CD14-positive monocyte (primary cell): ENCODE measurements at regions not wholly inside any gene's neighbourhood (a gene's known extent, or its start where the extent isn't known, plus 50 kb on each side); places are given as distances from the start of the nearest gene placed in this dataset.

Experiments used
- DNase-seq, 3 donors: peaks; one replicate each; pipeline ENCODE4 v3.0.0-alpha.2; 2011 to 2022
- H2AFZ ChIP-seq: 2 replicates; pipeline ENCODE4 v1.6.0; 2012; ENCODE audit warnings: mild to moderate bottlenecking, low read depth, low read length, inconsistent platforms; ENCODE audit not compliant: insufficient read depth, poor library complexity, severe bottlenecking
- H3K27ac ChIP-seq, 2 donors: 1 replicate in 1 of 2; 2 replicates in 1 of 2; pipeline ENCODE4 v1.5.1; 2012 to 2013; ENCODE audit warnings: low read length in 2 of 2, control low read depth in 1 of 2, inconsistent platforms in 1 of 2, low read depth in 1 of 2, mild to moderate bottlenecking in 1 of 2
- H3K27me3 ChIP-seq, 2 donors: one replicate each; pipeline versions ENCODE4 v1.6.0 to v1.6.1; 2011 to 2013; ENCODE audit warnings: low read length in 2 of 2; ENCODE audit not compliant: control insufficient read depth in 2 of 2, insufficient read depth in 2 of 2
- H3K36me3 ChIP-seq, 2 donors: replicated peaks in 1 of 2; 1 replicate in 1 of 2; 2 replicates in 1 of 2; pipeline versions ENCODE4 v1.5.1 to v1.6.1; 2012 to 2013; ENCODE audit warnings: low read length in 2 of 2, control low read depth in 1 of 2, inconsistent platforms in 1 of 2, mild to moderate bottlenecking in 1 of 2; ENCODE audit not compliant: insufficient read depth in 2 of 2, control insufficient read depth in 1 of 2
- H3K4me1 ChIP-seq, 2 donors: 1 replicate in 1 of 2; 2 replicates in 1 of 2; pipeline versions ENCODE4 v1.5.1 to v1.6.1; 2012 to 2013; ENCODE audit warnings: low read length in 2 of 2, control low read depth in 1 of 2, inconsistent platforms in 1 of 2, mild to moderate bottlenecking in 1 of 2, moderate library complexity in 1 of 2; ENCODE audit not compliant: insufficient read depth in 2 of 2, control insufficient read depth in 1 of 2
- H3K4me2 ChIP-seq: replicated peaks from 2 replicates; pipeline ENCODE3; 2012; ENCODE audit warnings: low read length, moderate library complexity, mild to moderate bottlenecking; ENCODE audit not compliant: poor library complexity, severe bottlenecking; ENCODE audit errors: extremely low read depth
- H3K4me3 ChIP-seq, 3 experiments: fragments of 200-600 bp in 1 of 3; sonication (generic) in 1 of 3; replicated peaks in 1 of 3; 1 replicate in 2 of 3; 2 replicates in 1 of 3; pipeline ENCODE4 v1.5.1; 2011 to 2013; ENCODE audit warnings: low read length in 3 of 3, mild to moderate bottlenecking in 3 of 3, control low read depth in 2 of 3, low read depth in 2 of 3, inconsistent platforms in 1 of 3, moderate library complexity in 1 of 3
- H3K79me2 ChIP-seq: 2 replicates; pipeline ENCODE4 v1.6.0; 2012; ENCODE audit warnings: mild to moderate bottlenecking, control low read depth, inconsistent platforms, low read length, moderate library complexity; ENCODE audit not compliant: insufficient read depth
- H3K9ac ChIP-seq: 2 replicates; pipeline ENCODE4 v1.6.0; 2017; ENCODE audit warnings: low read length, mild to moderate bottlenecking; ENCODE audit not compliant: insufficient read depth, poor library complexity, severe bottlenecking
- H3K9me3 ChIP-seq, 2 donors: replicated peaks in 1 of 2; 1 replicate in 1 of 2; 2 replicates in 1 of 2; pipeline versions ENCODE4 v1.5.1 to v1.6.1; 2012 to 2013; ENCODE audit warnings: low read length in 2 of 2, control low read depth in 1 of 2; ENCODE audit not compliant: control insufficient read depth in 1 of 2, insufficient read depth in 1 of 2
- H4K20me1 ChIP-seq: 2 replicates; pipeline ENCODE4 v1.6.0; 2012; ENCODE audit warnings: mild to moderate bottlenecking, low read length, control low read depth, moderate library complexity; ENCODE audit not compliant: insufficient read depth
- H3K27ac Mint-ChIP-seq, 7 donors: one replicate each; pipeline ENCODE4 v1.8.0; 2020; ENCODE audit warnings: mild to moderate bottlenecking in 7 of 7, mixed read lengths in 7 of 7, moderate library complexity in 6 of 7, inconsistent platforms in 2 of 7
- H3K27me3 Mint-ChIP-seq, 3 donors: one replicate each; pipeline ENCODE4 v1.8.0; 2021 to 2022; ENCODE audit warnings: low read depth in 3 of 3, mild to moderate bottlenecking in 3 of 3, mixed read lengths in 3 of 3, moderate library complexity in 3 of 3, inconsistent platforms in 1 of 3
- H3K36me3 Mint-ChIP-seq, 2 donors: one replicate each; pipeline ENCODE4 v1.8.0; 2020; ENCODE audit warnings: mixed read lengths in 2 of 2, inconsistent platforms in 1 of 2, mild to moderate bottlenecking in 1 of 2
- H3K4me1 Mint-ChIP-seq: one replicate; pipeline ENCODE4 v1.8.0; 2020; ENCODE audit warnings: mild to moderate bottlenecking, mixed read lengths
- H3K4me3 Mint-ChIP-seq, 2 donors: one replicate each; pipeline ENCODE4 v1.8.0; 2020; ENCODE audit warnings: mild to moderate bottlenecking in 2 of 2, mixed read lengths in 2 of 2, moderate library complexity in 1 of 2
- H3K9me3 Mint-ChIP-seq, 7 donors: one replicate each; pipeline ENCODE4 v1.8.0; 2020 to 2022; ENCODE audit warnings: mixed read lengths in 7 of 7, mild to moderate bottlenecking in 6 of 7, moderate library complexity in 6 of 7, inconsistent platforms in 2 of 7
- WGBS: methylation state at CpG from one replicate; pipeline ENCODE4 v1.1.5; 2013; ENCODE audit warnings: missing lambda C conversion rate; ENCODE audit not compliant: insufficient coverage; 5-methylcytosine and 5-hydroxymethylcytosine counted together
- intact Hi-C, 2 donors: fragments of 100-400 bp; cut with micrococcal nuclease; formaldehyde crosslinking; loops; one replicate each; pipeline versions ENCODE4 v1.15.0 to v1.15.1; 2023
- TF ChIP-seq, protein P1 (sequence below): fragments of 200-600 bp; IDR thresholded peaks from one replicate; pipeline ENCODE4 v1.8.0; 2022; ENCODE audit warnings: antibody characterized with exemption, mild to moderate bottlenecking

DNA sequence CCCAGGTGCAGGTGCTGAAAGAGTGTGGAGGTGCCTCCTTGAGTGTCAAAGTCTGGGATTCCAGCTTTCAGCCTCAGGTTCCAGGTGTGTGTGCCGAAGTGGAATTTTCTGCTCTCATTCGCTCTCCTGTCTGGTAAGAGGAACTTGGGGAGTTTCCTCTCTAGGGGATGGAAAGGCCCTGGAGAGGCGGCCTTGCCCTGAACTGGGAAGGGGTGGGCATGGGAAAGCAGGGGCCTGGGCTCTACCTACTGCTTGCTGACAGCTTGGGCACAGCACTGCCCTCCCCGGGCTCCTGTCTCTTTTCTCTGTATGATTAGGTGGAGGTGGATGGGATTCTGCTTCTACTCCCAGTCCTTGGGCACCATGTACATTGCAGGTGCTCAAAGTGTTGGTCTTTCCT lies 192.8 kb downstream of the ZNF716 start:
- Histone ChIP-seq H3K4me2 (no peak overlapping the region), H3K27me3 (no peaks in the 10 kb centered on the region), H4K20me1 (no peaks in the 10 kb centered on the region), H3K36me3 (no peaks in the 10 kb centered on the region), H3K9me3 (peaks cover 48 to 75% of the 10 kb centered on the region in 2 donors), H2AFZ (no peak overlapping the region), H3K27ac (no peak overlapping the region), H3K79me2 (no peaks in the 10 kb centered on the region), H3K9ac (no peak overlapping the region), H3K4me1 (no peaks in the 10 kb centered on the region), H3K4me3 (no peak overlapping the region)
- 50% methylated on average over 3 of the region's 4 CpGs for WGBS
- intact Hi-C loops = no loop called here
- Mint-ChIP-seq H3K27me3 (no peaks in the 10 kb centered on the region), H3K4me1 (no peaks in the 10 kb centered on the region), H3K4me3 (no peak overlapping the region), H3K27ac (no peak overlapping the region), H3K9me3 (peaks cover 25 to 79% (median 58%) of the 10 kb centered on the region in 7 donors), H3K36me3 (no peaks in the 10 kb centered on the region)
- DNase-seq = no peak
- TF ChIP-seq, protein P1, sequence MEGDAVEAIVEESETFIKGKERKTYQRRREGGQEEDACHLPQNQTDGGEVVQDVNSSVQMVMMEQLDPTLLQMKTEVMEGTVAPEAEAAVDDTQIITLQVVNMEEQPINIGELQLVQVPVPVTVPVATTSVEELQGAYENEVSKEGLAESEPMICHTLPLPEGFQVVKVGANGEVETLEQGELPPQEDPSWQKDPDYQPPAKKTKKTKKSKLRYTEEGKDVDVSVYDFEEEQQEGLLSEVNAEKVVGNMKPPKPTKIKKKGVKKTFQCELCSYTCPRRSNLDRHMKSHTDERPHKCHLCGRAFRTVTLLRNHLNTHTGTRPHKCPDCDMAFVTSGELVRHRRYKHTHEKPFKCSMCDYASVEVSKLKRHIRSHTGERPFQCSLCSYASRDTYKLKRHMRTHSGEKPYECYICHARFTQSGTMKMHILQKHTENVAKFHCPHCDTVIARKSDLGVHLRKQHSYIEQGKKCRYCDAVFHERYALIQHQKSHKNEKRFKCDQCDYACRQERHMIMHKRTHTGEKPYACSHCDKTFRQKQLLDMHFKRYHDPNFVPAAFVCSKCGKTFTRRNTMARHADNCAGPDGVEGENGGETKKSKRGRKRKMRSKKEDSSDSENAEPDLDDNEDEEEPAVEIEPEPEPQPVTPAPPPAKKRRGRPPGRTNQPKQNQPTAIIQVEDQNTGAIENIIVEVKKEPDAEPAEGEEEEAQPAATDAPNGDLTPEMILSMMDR = no peak

DNA sequence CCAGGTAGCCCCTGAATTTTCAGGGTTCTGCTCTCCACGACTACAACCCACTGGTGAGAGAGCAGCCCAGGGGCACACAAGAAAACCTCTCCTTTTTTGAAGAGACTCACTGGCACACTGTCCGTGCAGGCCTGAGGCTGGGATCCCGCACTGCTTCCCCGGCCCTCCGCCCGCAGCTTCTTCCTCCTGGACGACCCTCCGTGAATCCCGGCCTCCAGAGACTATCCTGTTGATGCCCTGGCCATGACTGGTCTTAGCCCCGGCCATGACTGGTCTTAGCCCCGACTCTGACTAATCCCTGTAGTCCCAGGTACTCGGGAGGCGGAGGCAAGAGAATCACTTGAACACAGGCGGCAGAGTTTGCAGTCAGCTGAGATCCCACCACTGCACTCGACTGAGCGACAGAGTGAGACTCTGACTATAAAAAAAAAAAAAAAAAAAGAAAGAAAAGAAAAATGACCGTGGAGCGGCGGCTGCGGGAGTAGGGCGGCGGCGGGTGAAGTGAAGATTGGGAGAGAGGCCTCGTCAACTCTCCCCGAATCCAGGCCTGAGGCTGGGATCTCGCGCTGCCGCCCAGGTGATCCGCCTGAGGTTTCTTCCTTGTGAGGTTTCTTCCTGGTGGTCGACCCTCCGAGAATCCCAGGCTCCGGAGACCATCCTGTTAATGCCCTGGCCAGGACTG lies 196.4 kb downstream of the ZNF716 start:
- 87% methylated on average over 32 of the region's 32 CpGs for WGBS
- no peaks in the 10 kb centered on the region for H4K20me1 ChIP-seq
- TF ChIP-seq, protein P1 = no peak
- peaks cover 75 to 94% of the 10 kb centered on the region in 2 donors for H3K9me3 ChIP-seq
- H3K4me2 ChIP-seq = no peak overlapping the region
- no peaks in the 10 kb centered on the region for H3K27me3 ChIP-seq
- H3K4me3 ChIP-seq = no peak overlapping the region
- no peaks in the 10 kb centered on the region for H3K36me3 ChIP-seq
- no peaks in the 10 kb centered on the region for H3K79me2 ChIP-seq
- DNase-seq = no peak
- intact Hi-C loops = no loop called here
- no peak overlapping the region for H3K27ac Mint-ChIP-seq
- no peaks in the 10 kb centered on the region for H3K4me1 ChIP-seq
- H3K4me1 Mint-ChIP-seq = no peaks in the 10 kb centered on the region
- no peak overlapping the region for H3K27ac ChIP-seq
- H3K36me3 Mint-ChIP-seq = no peaks in the 10 kb centered on the region
- H3K27me3 Mint-ChIP-seq = no peaks in the 10 kb centered on the region
- H2AFZ ChIP-seq = no peak overlapping the region
- H3K4me3 Mint-ChIP-seq = no peak overlapping the region
- no peak overlapping the region for H3K9ac ChIP-seq
- H3K9me3 Mint-ChIP-seq = peaks cover 39 to 85% (median 76%) of the 10 kb centered on the region in 7 donors
